ENCODE measurements at regions not wholly inside any gene's neighbourhood (a gene's known extent, or its start where the extent isn't known, plus 50 kb on each side); places are given as distances from the start of the nearest gene placed in this dataset.

GRCh38 chr20:20887593-20888265 is 175.3 kb upstream of the RALGAPA2 start:
- DNase-seq (ENCODE audit: low read depth in 4 of 4, low spot score in 1 of 4) = no peak

- DNase-seq (ENCODE audit: low read depth in 4 of 4, low spot score in 1 of 4) = no peak
These were observed 169.4 kb upstream of the RALGAPA2 start for GRCh38 chr20:20881808-20882207.

- no peak for DNase-seq (ENCODE audit: low read depth in 4 of 4, low spot score in 1 of 4)
These were observed 164.6 kb upstream of the RALGAPA2 start for GRCh38 chr20:20877079-20877478.

- DNase-seq (ENCODE audit: low read depth in 4 of 4, low spot score in 1 of 4) = no peak
These were observed 163.3 kb upstream of the RALGAPA2 start for GRCh38 chr20:20875716-20876115.

GRCh38 chr20:20872428-20872827 is 160.0 kb upstream of the RALGAPA2 start:
- DNase-seq (ENCODE audit: low read depth in 4 of 4, low spot score in 1 of 4) = no peak

GRCh38 chr20:20869161-20869775 is 156.8 kb upstream of the RALGAPA2 start:
- DNase-seq (ENCODE audit: low read depth in 4 of 4, low spot score in 1 of 4) = no peak

- DNase-seq (ENCODE audit: low read depth in 4 of 4, low spot score in 1 of 4) = no peak
These were observed 152.1 kb upstream of the RALGAPA2 start for GRCh38 chr20:20864351-20865096.

GRCh38 chr20:20860078-20860806 is 147.8 kb upstream of the RALGAPA2 start:
- peak; percentile 81 to 92 (median 85) for DNase-seq (ENCODE audit: low read depth in 4 of 4, low spot score in 1 of 4)

- no peak for DNase-seq (ENCODE audit: low read depth in 4 of 4, low spot score in 1 of 4)
These were observed 147.1 kb upstream of the RALGAPA2 start for GRCh38 chr20:20859510-20859909.

- DNase-seq (ENCODE audit: low read depth in 4 of 4, low spot score in 1 of 4) = no peak
These were observed 144.5 kb upstream of the RALGAPA2 start for GRCh38 chr20:20856956-20857355.

GRCh38 chr20:20856306-20856705 is 143.9 kb upstream of the RALGAPA2 start:
- no peak for DNase-seq (ENCODE audit: low read depth in 4 of 4, low spot score in 1 of 4)

GRCh38 chr20:20851385-20851784 is 138.9 kb upstream of the RALGAPA2 start:
- no peak for DNase-seq (ENCODE audit: low read depth in 4 of 4, low spot score in 1 of 4)

GRCh38 chr20:20850407-20850806 is 138.0 kb upstream of the RALGAPA2 start:
- no peak for DNase-seq (ENCODE audit: low read depth in 4 of 4, low spot score in 1 of 4)

- DNase-seq (ENCODE audit: low read depth in 4 of 4, low spot score in 1 of 4) = no peak
These were observed 136.7 kb upstream of the RALGAPA2 start for GRCh38 chr20:20849161-20849560.

- no peak for DNase-seq (ENCODE audit: low read depth in 4 of 4, low spot score in 1 of 4)
These were observed 135.4 kb upstream of the RALGAPA2 start for GRCh38 chr20:20847814-20848213.

- DNase-seq (ENCODE audit: low read depth in 4 of 4, low spot score in 1 of 4) = no peak
These were observed 131.5 kb upstream of the RALGAPA2 start for GRCh38 chr20:20843982-20844381.

GRCh38 chr20:20839771-20840170 is 127.3 kb upstream of the RALGAPA2 start:
- DNase-seq (ENCODE audit: low read depth in 4 of 4, low spot score in 1 of 4) = no peak

- peak in 2 of 4 experiments; percentile 3 to 22 for DNase-seq (ENCODE audit: low read depth in 4 of 4, low spot score in 1 of 4)
These were observed 125.2 kb upstream of the RALGAPA2 start for GRCh38 chr20:20837574-20838021.

GRCh38 chr20:20836836-20837235 is 124.4 kb upstream of the RALGAPA2 start:
- no peak for DNase-seq (ENCODE audit: low read depth in 4 of 4, low spot score in 1 of 4)

- no peak for DNase-seq (ENCODE audit: low read depth in 4 of 4, low spot score in 1 of 4)
These were observed 123.5 kb upstream of the RALGAPA2 start for GRCh38 chr20:20835897-20836296.

GRCh38 chr20:20834008-20834407 is 121.6 kb upstream of the RALGAPA2 start:
- no peak for DNase-seq (ENCODE audit: low read depth in 4 of 4, low spot score in 1 of 4)

Data from stimulated activated CD4-positive, alpha-beta T cell treated with anti-CD3 and anti-CD28 coated beads, Interleukin-1b, Interleukin-23, amount 100 ng/mL, for 24 hours (primary cell).